ENCODE measurements at regions not wholly inside any gene's neighbourhood (a gene's known extent, or its start where the extent isn't known, plus 50 kb on each side); places are given as distances from the start of the nearest gene placed in this dataset.

- TF ChIP-seq CTCF (IDR thresholded peaks at IDR 0.05; ENCODE audit: low read length) (no peak), EZH2 (optimal IDR thresholded peaks at IDR 0.05; ENCODE audit: low read depth, low read length) (no peak)
Measured at GRCh38 chr13:108433976-108434755, 164.6 kb downstream of the TNFSF13B start.

Data from MM.1S (cell line).